BE2C (cell line): ENCODE measurements at regions not wholly inside any gene's neighbourhood (a gene's known extent, or its start where the extent isn't known, plus 50 kb on each side); places are given as distances from the start of the nearest gene placed in this dataset.

Source experiments
- DNase-seq: peaks from one replicate; pipeline ENCODE4 v3.0.0-alpha.2; 2020
- H3K27me3 ChIP-seq: fragments of 250-450 bp; sonication (Bioruptor Pico); 2 replicates; pipeline ENCODE4 v1.5.1; 2020; ENCODE audit warnings: mild to moderate bottlenecking
- H3K36me3 ChIP-seq: fragments of 250-450 bp; sonication (Bioruptor Pico); 2 replicates; pipeline ENCODE4 v1.5.1; 2020; ENCODE audit warnings: mild to moderate bottlenecking
- H3K4me1 ChIP-seq: fragments of 250-450 bp; sonication (Bioruptor Pico); 2 replicates; pipeline ENCODE4 v1.5.1; 2020
- H3K4me3 ChIP-seq: 2 replicates; pipeline ENCODE4 v1.5.1; 2011; ENCODE audit warnings: low read depth, low read length
- H3K9me3 ChIP-seq: fragments of 250-450 bp; sonication (Bioruptor Pico); 2 replicates; pipeline ENCODE4 v1.5.1; 2020
- CTCF ChIP-seq: IDR thresholded peaks from 2 replicates; pipeline ENCODE4 v1.5.1; 2012; ENCODE audit warnings: mild to moderate bottlenecking, low read depth, low read length

GRCh38 chr15:77537006-77537405 is 95.7 kb downstream of the LINGO1 start:
- no peak overlapping the region for H3K4me3 ChIP-seq
- DNase-seq = no peak

GRCh38 chr15:77535845-77536244 is 96.9 kb downstream of the LINGO1 start:
- H3K4me1 ChIP-seq = no peaks in the 10 kb centered on the region
- no peak overlapping the region for H3K4me3 ChIP-seq
- H3K27me3 ChIP-seq = no peaks in the 10 kb centered on the region
- no peak for TF ChIP-seq CTCF
- no peaks in the 10 kb centered on the region for H3K36me3 ChIP-seq
- no peak for DNase-seq
- no peaks in the 10 kb centered on the region for H3K9me3 ChIP-seq

More at GRCh38 chr15:77537006-77537405, 95.7 kb downstream of the LINGO1 start:
- Histone ChIP-seq H3K27me3 (no peaks in the 10 kb centered on the region), H3K9me3 (no peaks in the 10 kb centered on the region), H3K36me3 (no peaks in the 10 kb centered on the region), H3K4me1 (no peaks in the 10 kb centered on the region)
- no peak for TF ChIP-seq CTCF
